Chondrocyte (in vitro differentiated cells): ENCODE measurements at regions not wholly inside any gene's neighbourhood (a gene's known extent, or its start where the extent isn't known, plus 50 kb on each side); places are given as distances from the start of the nearest gene placed in this dataset.
A peak's percentile ranks its signal among the peaks of the same experiment; 100 is the strongest.

Experiments used
- DNase-seq: peaks from one replicate; pipeline ENCODE4 v3.0.0; 2021; ENCODE audit warnings: mixed read lengths, low spot score
- H3K27ac Mint-ChIP-seq: one replicate; pipeline ENCODE4 v1.8.0; 2021; ENCODE audit warnings: mild to moderate bottlenecking, moderate library complexity, mixed read lengths; ENCODE audit not compliant: unreplicated experiment
- H3K27me3 Mint-ChIP-seq: 2 replicates; pipeline ENCODE4 v1.8.0; 2021; ENCODE audit warnings: low read depth, mixed read lengths
- H3K36me3 Mint-ChIP-seq: 2 replicates; pipeline ENCODE4 v1.8.0; 2021; ENCODE audit warnings: low read depth, mixed read lengths
- H3K4me1 Mint-ChIP-seq: 2 replicates; pipeline ENCODE4 v1.8.0; 2021; ENCODE audit warnings: low read depth, mild to moderate bottlenecking, mixed read lengths
- H3K4me3 Mint-ChIP-seq: one replicate; pipeline ENCODE4 v1.8.0; 2021; ENCODE audit warnings: mild to moderate bottlenecking, moderate library complexity, mixed read lengths; ENCODE audit not compliant: unreplicated experiment
- H3K9me3 Mint-ChIP-seq: 2 replicates; pipeline ENCODE4 v1.8.0; 2021; ENCODE audit warnings: low read depth, mixed read lengths
- TF ChIP-seq, protein P1 (sequence below): fragments of 200-600 bp; sonication (generic); IDR thresholded peaks from 2 replicates; pipeline ENCODE4 v1.5.0; 2021; ENCODE audit warnings: antibody characterized with exemption, mild to moderate bottlenecking, moderate library complexity

DNA sequence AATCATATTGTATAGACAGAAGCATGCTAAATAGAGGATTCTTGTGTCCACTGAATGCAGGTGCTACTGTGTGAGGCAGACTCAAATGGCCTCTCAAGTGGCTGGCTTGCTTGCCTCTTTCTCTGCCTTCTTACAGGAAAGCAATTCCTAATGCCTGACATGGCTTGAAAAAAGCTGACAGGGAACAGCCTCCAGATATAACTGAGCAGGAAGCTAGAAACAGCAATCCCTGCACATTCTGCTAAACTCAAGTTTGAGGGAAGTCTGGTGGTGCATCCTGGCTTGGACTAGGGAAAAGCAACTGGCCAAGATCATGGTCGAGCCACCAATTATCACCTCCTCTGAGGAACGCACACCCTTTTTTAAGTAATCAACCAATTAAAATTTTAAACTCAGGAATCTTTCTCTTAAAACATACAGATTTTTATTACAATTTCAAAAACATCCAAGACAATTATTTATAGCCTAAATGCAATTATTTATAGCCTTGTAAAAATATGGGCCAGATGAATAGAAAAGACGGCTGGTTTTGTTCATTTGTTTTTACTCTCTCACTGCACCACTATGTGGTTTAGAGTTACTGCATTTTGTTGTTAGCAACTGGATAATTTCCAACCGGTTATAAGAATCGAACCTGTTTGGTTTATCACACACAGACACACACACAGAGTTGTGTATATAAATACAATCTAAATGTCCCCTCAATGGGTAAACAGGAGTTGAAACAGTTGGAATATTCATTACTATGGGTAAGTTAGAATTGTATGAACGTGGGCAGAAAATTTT lies 290.9 kb upstream of the ANKRD55 start:
- H3K27ac Mint-ChIP-seq, result peak overlapping the region; percentile 9
- H3K27me3 Mint-ChIP-seq, result no peaks in the 10 kb centered on the region
- H3K36me3 Mint-ChIP-seq, result no peaks in the 10 kb centered on the region

DNA sequence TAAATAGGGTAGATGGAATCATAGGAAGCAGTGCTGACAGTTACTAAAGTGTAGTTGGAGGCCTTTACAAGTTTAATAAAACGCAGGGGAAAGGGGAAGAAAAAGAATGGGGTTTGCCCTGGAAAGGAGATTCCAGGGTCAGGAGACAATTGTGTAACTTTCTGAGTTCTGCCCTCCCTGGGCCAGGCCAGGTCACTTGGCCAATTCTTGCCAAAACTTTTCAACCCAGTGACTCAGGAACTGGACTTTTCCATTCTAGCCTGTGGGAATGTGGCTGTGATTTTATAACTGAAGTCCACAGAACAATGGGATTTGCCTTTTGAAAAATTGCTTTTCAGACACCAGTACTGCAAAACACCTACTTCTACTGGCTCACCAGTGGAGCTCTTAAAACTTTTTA lies 289.8 kb upstream of the ANKRD55 start:
- TF ChIP-seq, protein P1, sequence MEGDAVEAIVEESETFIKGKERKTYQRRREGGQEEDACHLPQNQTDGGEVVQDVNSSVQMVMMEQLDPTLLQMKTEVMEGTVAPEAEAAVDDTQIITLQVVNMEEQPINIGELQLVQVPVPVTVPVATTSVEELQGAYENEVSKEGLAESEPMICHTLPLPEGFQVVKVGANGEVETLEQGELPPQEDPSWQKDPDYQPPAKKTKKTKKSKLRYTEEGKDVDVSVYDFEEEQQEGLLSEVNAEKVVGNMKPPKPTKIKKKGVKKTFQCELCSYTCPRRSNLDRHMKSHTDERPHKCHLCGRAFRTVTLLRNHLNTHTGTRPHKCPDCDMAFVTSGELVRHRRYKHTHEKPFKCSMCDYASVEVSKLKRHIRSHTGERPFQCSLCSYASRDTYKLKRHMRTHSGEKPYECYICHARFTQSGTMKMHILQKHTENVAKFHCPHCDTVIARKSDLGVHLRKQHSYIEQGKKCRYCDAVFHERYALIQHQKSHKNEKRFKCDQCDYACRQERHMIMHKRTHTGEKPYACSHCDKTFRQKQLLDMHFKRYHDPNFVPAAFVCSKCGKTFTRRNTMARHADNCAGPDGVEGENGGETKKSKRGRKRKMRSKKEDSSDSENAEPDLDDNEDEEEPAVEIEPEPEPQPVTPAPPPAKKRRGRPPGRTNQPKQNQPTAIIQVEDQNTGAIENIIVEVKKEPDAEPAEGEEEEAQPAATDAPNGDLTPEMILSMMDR, result no peak
- Mint-ChIP-seq H3K9me3 (no peaks in the 10 kb centered on the region), H3K4me1 (peaks cover 24% of the 10 kb centered on the region), H3K27ac (no peak overlapping the region), H3K27me3 (no peaks in the 10 kb centered on the region), H3K4me3 (no peak overlapping the region), H3K36me3 (no peaks in the 10 kb centered on the region)
- DNase-seq, result no peak

More for the DNA sequence above, 290.9 kb upstream of the ANKRD55 start:
- H3K9me3 Mint-ChIP-seq, result no peaks in the 10 kb centered on the region
- H3K4me3 Mint-ChIP-seq, result no peak overlapping the region
- peaks cover 24% of the 10 kb centered on the region for H3K4me1 Mint-ChIP-seq
- TF ChIP-seq, protein P1, result no peak
- DNase-seq, result no peak

DNA sequence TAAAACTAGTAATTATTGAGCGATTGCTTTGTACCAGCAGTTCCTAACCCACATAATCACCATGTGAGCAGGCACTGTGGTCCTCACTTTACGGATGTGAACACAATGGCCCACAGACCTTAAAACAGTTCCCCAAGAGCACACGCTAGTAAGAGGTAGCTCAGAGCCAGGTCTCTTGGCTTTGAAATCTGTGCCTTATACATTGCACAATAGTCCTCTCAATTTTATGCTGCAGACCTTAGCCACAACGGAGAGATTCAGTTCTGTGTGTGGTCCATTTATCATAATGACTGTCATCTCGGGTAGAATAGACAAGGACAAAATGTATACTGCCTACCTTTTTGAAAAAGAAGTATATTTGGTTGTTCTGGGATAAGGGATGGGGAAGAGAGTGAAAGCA lies 289.0 kb upstream of the ANKRD55 start:
- no peaks in the 10 kb centered on the region for H3K9me3 Mint-ChIP-seq
- H3K27ac Mint-ChIP-seq, result no peak overlapping the region
- no peaks in the 10 kb centered on the region for H3K27me3 Mint-ChIP-seq

DNA sequence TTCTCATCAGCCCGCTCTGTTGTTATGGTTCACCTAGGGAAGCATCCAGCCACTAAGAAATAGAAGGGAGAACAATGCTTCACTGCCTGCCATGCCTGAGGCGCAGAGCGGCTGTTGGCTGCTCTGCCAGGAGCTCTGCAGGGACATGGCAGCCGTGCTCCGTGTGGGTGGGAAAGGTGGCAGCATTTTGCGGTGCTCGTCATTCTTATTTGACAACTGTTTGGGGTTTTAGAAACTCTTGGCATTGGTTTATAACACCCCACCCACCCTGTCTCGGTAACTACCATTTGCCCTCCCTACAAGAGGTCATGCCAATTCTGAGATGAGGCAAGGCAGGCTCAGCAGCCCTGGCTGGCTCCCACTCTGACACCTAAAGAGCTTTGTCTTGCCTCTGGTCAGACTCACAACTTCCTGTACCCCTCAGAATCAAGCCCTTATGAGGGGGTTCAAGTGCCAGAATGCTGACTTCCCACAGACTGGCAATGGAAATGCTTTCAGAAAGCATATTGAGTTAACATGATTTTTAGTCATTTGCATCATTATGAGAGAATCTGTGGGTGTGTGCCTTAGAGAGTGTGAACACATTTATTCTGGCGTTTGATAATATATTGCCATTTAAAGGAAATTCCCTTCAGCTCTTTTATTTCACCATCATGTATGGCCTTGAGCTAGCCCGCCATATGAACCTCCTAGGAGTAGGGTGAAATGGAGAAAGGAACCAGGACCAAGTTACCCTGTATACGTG lies 288.0 kb upstream of the ANKRD55 start:
- no peak overlapping the region for H3K27ac Mint-ChIP-seq
- H3K36me3 Mint-ChIP-seq, result no peaks in the 10 kb centered on the region
- DNase-seq, result no peak
- TF ChIP-seq, protein P1, result no peak
- H3K9me3 Mint-ChIP-seq, result no peaks in the 10 kb centered on the region
- H3K27me3 Mint-ChIP-seq, result no peaks in the 10 kb centered on the region
- H3K4me3 Mint-ChIP-seq, result no peak overlapping the region
- peaks cover 30% of the 10 kb centered on the region for H3K4me1 Mint-ChIP-seq

More for the DNA sequence above, 289.0 kb upstream of the ANKRD55 start:
- TF ChIP-seq, protein P1, result no peak
- Mint-ChIP-seq H3K4me3 (no peak overlapping the region), H3K36me3 (no peaks in the 10 kb centered on the region), H3K4me1 (peaks cover 25% of the 10 kb centered on the region)
- no peak for DNase-seq

DNA sequence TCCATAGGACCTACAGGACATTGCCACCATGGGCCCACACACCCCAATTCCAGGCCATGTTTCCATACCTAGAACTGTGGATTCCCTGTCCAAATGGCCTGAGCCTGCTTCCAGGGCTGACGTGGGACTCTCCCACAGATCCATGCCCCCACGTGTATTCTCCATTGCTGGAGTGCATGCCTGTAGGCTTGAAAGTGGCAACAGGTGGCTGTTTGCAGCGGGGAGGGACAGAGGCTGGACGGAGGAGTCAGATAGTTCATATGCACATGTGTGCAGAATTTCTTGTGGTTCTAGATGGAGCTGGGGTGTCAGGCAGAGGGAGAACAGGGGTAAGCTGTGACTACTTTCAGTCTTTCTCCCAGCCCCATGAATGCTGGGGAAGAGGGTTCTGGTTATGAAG lies 285.7 kb upstream of the ANKRD55 start:
- Mint-ChIP-seq H3K27ac (no peak overlapping the region), H3K9me3 (no peaks in the 10 kb centered on the region), H3K4me3 (no peak overlapping the region), H3K4me1 (peaks cover 16% of the 10 kb centered on the region), H3K27me3 (no peaks in the 10 kb centered on the region), H3K36me3 (no peaks in the 10 kb centered on the region)
- no peak for DNase-seq
- TF ChIP-seq, protein P1, result no peak
